ENCODE measurements at regions not wholly inside any gene's neighbourhood (a gene's known extent, or its start where the extent isn't known, plus 50 kb on each side); places are given as distances from the start of the nearest gene placed in this dataset.
A peak's percentile ranks its signal among the peaks of the same experiment; 100 is the strongest.

- H2AFZ ChIP-seq (ENCODE audit: low read depth): no peak overlapping the region
- H3K27me3 ChIP-seq (ENCODE audit: insufficient read depth, low read depth): no peaks in the 10 kb centered on the region
Observed at GRCh38 chr6:41483943-41484342, 62.2 kb upstream of the FOXP4 start.

DNA sequence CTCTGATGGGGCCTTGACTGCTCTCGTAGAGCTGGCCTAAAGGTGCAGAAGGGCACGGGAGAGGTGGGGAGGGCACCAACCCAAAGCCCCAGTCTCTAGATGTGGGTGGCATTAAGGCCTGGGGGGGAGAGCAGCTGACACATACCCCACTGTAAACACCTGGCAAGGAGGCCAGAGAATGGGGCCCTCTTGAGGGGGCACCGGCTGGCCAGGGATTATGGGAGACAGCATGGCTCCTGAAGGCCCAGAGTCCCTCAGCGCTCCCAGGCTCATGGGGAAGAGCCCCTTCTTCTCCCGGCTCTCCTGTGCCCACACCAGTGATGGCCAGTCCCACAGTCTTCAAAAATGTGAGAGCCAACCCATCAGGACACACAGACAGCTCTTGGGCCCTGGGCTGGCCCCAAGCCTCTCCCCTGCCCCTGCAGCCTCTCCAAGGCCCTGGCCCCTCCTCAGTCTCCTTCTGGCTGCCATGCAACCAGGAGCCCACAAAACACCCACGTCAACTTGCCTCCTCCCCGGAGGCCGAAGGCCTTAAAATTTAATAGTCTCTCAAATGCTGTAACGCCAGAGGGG, 58.2 kb upstream of the FOXP4 start:
- Histone ChIP-seq H2AFZ (ENCODE audit: low read depth) (no peak overlapping the region), H4K20me1 (ENCODE audit: insufficient read depth) (no peaks in the 10 kb centered on the region), H3K9ac (no peak overlapping the region), H3K4me3 (IDR thresholded peaks at IDR 0.05; ENCODE audit: insufficient read depth, low read depth, low read length) (no peak overlapping the region), H3K79me2 (ENCODE audit: insufficient read depth, low read depth) (no peaks in the 10 kb centered on the region), H3K27me3 (ENCODE audit: insufficient read depth, low read depth) (no peaks in the 10 kb centered on the region), H3K4me1 (ENCODE audit: low read depth, poor library complexity, severe bottlenecking) (peaks cover 22% of the 10 kb centered on the region), H3K36me3 (ENCODE audit: insufficient read depth) (no peaks in the 10 kb centered on the region), H3K4me2 (peak overlapping the region; percentile 43; the same call in 1 of the 2 replicates), H3K27ac (no peak overlapping the region)
- TF ChIP-seq, protein P1, sequence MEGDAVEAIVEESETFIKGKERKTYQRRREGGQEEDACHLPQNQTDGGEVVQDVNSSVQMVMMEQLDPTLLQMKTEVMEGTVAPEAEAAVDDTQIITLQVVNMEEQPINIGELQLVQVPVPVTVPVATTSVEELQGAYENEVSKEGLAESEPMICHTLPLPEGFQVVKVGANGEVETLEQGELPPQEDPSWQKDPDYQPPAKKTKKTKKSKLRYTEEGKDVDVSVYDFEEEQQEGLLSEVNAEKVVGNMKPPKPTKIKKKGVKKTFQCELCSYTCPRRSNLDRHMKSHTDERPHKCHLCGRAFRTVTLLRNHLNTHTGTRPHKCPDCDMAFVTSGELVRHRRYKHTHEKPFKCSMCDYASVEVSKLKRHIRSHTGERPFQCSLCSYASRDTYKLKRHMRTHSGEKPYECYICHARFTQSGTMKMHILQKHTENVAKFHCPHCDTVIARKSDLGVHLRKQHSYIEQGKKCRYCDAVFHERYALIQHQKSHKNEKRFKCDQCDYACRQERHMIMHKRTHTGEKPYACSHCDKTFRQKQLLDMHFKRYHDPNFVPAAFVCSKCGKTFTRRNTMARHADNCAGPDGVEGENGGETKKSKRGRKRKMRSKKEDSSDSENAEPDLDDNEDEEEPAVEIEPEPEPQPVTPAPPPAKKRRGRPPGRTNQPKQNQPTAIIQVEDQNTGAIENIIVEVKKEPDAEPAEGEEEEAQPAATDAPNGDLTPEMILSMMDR (conservative IDR thresholded peaks at IDR 0.05; ENCODE audit: low read depth, low read length): no peak

More at GRCh38 chr6:41483943-41484342, 62.2 kb upstream of the FOXP4 start:
- Histone ChIP-seq H3K27ac (no peak overlapping the region), H3K36me3 (ENCODE audit: insufficient read depth) (no peaks in the 10 kb centered on the region), H3K79me2 (ENCODE audit: insufficient read depth, low read depth) (no peaks in the 10 kb centered on the region), H3K4me3 (IDR thresholded peaks at IDR 0.05; ENCODE audit: insufficient read depth, low read depth, low read length) (no peak overlapping the region), H4K20me1 (ENCODE audit: insufficient read depth) (no peaks in the 10 kb centered on the region), H3K4me1 (ENCODE audit: low read depth, poor library complexity, severe bottlenecking) (peaks cover 16% of the 10 kb centered on the region), H3K4me2 (no peak overlapping the region), H3K9ac (no peak overlapping the region)
- TF ChIP-seq, protein P1 (conservative IDR thresholded peaks at IDR 0.05; ENCODE audit: low read depth, low read length): no peak

DNA sequence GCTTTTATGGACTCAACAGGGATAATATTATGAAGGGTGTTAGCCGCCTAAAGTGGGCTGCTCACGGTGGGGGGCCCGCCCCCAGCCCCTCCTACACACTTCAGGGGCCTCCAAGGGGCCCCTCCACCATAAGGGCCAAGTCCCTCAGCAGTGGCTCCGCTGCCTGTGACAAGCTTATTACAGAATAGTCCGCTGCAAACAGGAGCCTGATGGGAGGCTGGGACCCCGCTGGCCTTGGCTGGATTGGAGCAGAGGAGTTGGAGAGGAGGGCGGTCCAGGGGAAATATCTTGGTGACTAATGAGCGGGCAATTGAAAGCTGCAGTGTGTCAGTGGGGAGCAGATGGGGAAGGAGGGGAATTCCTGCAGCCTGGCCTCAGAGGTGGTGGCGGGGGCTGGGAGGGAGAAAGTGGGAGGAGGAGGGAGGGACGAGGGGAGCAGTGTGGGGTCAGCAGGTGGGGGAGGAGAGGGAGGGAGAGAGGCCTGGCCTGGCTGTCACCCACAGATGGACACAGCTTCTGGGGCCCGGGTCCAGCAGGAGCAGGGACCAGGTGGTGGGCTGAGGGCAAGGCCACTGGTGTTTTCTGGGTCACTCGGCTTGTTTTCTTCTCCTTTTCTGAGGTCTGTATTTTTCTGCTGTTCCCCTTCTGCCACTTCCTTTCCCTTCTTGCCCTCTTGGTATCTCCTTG, 57.6 kb upstream of the FOXP4 start:
- no peaks in the 10 kb centered on the region for H3K36me3 ChIP-seq (ENCODE audit: insufficient read depth)
- TF ChIP-seq, protein P1 (conservative IDR thresholded peaks at IDR 0.05; ENCODE audit: low read depth, low read length): no peak
- H3K4me2 ChIP-seq: peak overlapping the region; percentile 43
- H3K79me2 ChIP-seq (ENCODE audit: insufficient read depth, low read depth): no peaks in the 10 kb centered on the region
- peak overlapping the region; percentile 15; the same call in 1 of the 2 replicates for H3K9ac ChIP-seq
- H3K27me3 ChIP-seq (ENCODE audit: insufficient read depth, low read depth): no peaks in the 10 kb centered on the region
- peak overlapping the region; percentile 22; the same call in 1 of the 2 replicates for H2AFZ ChIP-seq (ENCODE audit: low read depth)
- H3K4me1 ChIP-seq (ENCODE audit: low read depth, poor library complexity, severe bottlenecking): peaks cover 22% of the 10 kb centered on the region
- H3K4me3 ChIP-seq (IDR thresholded peaks at IDR 0.05; ENCODE audit: insufficient read depth, low read depth, low read length): no peak overlapping the region
- H4K20me1 ChIP-seq (ENCODE audit: insufficient read depth): no peaks in the 10 kb centered on the region
- H3K27ac ChIP-seq: no peak overlapping the region

- H3K9ac ChIP-seq: peak overlapping the region; percentile 15; the same call in 1 of the 2 replicates
- H3K27me3 ChIP-seq (ENCODE audit: insufficient read depth, low read depth): no peaks in the 10 kb centered on the region
- H4K20me1 ChIP-seq (ENCODE audit: insufficient read depth): no peaks in the 10 kb centered on the region
- TF ChIP-seq, protein P1 (conservative IDR thresholded peaks at IDR 0.05; ENCODE audit: low read depth, low read length): no peak
- H3K4me3 ChIP-seq (IDR thresholded peaks at IDR 0.05; ENCODE audit: insufficient read depth, low read depth, low read length): no peak overlapping the region
- no peak overlapping the region for H3K27ac ChIP-seq
- peaks cover 22% of the 10 kb centered on the region for H3K4me1 ChIP-seq (ENCODE audit: low read depth, poor library complexity, severe bottlenecking)
- H3K79me2 ChIP-seq (ENCODE audit: insufficient read depth, low read depth): no peaks in the 10 kb centered on the region
- no peak overlapping the region for H2AFZ ChIP-seq (ENCODE audit: low read depth)
- H3K36me3 ChIP-seq (ENCODE audit: insufficient read depth): no peaks in the 10 kb centered on the region
- peak overlapping the region; percentile 43; the same call in 1 of the 2 replicates for H3K4me2 ChIP-seq
Observed at GRCh38 chr6:41489120-41489851, 56.9 kb upstream of the FOXP4 start.
